MM.1S (cell line): ENCODE measurements at regions not wholly inside any gene's neighbourhood (a gene's known extent, or its start where the extent isn't known, plus 50 kb on each side); places are given as distances from the start of the nearest gene placed in this dataset.

ENCODE experiments used
- DNase-seq: peaks from one replicate; pipeline ENCODE4 v3.0.0-alpha.2; 2015
- H2AFZ ChIP-seq: fragments of 300-600 bp; sonication (generic); 2 replicates; pipeline ENCODE4 v1.6.0; 2016; ENCODE audit warnings: antibody characterized with exemption, low read length
- H3F3A ChIP-seq: fragments of 300-600 bp; sonication (generic); 2 replicates; pipeline ENCODE4 v1.6.1; 2016; ENCODE audit warnings: mild to moderate bottlenecking, antibody characterized with exemption, low read length, moderate library complexity, mixed read lengths; ENCODE audit not compliant: insufficient read depth
- H3K27ac ChIP-seq: fragments of 300-600 bp; sonication (generic); 2 replicates; pipeline ENCODE4 v1.5.1; 2016; ENCODE audit warnings: mild to moderate bottlenecking, low read length
- H3K27me3 ChIP-seq: fragments of 300-600 bp; sonication (generic); replicated peaks from 2 replicates; pipeline ENCODE4 v1.6.0; 2016; ENCODE audit warnings: low read length; ENCODE audit not compliant: insufficient read depth
- H3K36me3 ChIP-seq: fragments of 300-600 bp; sonication (generic); replicated peaks from 2 replicates; pipeline ENCODE4 v1.6.1; 2016; ENCODE audit warnings: mild to moderate bottlenecking, low read length, mixed read lengths; ENCODE audit not compliant: insufficient read depth
- H3K4me1 ChIP-seq: fragments of 300-600 bp; sonication (generic); 2 replicates; pipeline ENCODE4 v1.6.1; 2016; ENCODE audit warnings: low read length, mixed read lengths
- H3K4me2 ChIP-seq: fragments of 300-600 bp; sonication (generic); 2 replicates; pipeline ENCODE4 v1.6.0; 2016; ENCODE audit warnings: low read depth, low read length
- H3K4me3 ChIP-seq: fragments of 300-600 bp; sonication (generic); 2 replicates; pipeline ENCODE4 v1.5.1; 2016; ENCODE audit warnings: low read length, mixed read lengths
- H3K79me2 ChIP-seq: fragments of 300-600 bp; sonication (generic); 2 replicates; pipeline ENCODE4 v1.6.1; 2016; ENCODE audit warnings: mixed run types, low read length, mixed read lengths
- H3K9ac ChIP-seq: fragments of 300-600 bp; sonication (generic); 2 replicates; pipeline ENCODE4 v1.6.1; 2016; ENCODE audit warnings: low read length, mixed read lengths
- H3K9me2 ChIP-seq: fragments of 300-600 bp; sonication (generic); replicated peaks from 2 replicates; pipeline ENCODE4 v1.6.1; 2016; ENCODE audit warnings: mild to moderate bottlenecking, low read length, mixed read lengths; ENCODE audit not compliant: insufficient read depth
- H3K9me3 ChIP-seq: fragments of 300-600 bp; sonication (generic); replicated peaks from 2 replicates; pipeline ENCODE4 v1.6.1; 2016; ENCODE audit warnings: mild to moderate bottlenecking, low read length, mixed read lengths; ENCODE audit not compliant: insufficient read depth
- H4K20me1 ChIP-seq: fragments of 300-600 bp; sonication (generic); 2 replicates; pipeline ENCODE4 v1.6.1; 2016; ENCODE audit warnings: mild to moderate bottlenecking, low read length, moderate library complexity, mixed read lengths; ENCODE audit not compliant: insufficient read depth
- CTCF ChIP-seq: fragments of 300-600 bp; sonication (generic); IDR thresholded peaks from 2 replicates; pipeline ENCODE4 v1.5.1; 2016; ENCODE audit warnings: antibody characterized with exemption, low read length, mixed read lengths
- EZH2 ChIP-seq: fragments of 300-600 bp; sonication (generic); optimal IDR thresholded peaks from 2 replicates; pipeline ENCODE3; 2017; ENCODE audit warnings: low read depth, mild to moderate bottlenecking, antibody characterized with exemption, low read length, mixed read lengths
- EZH2phosphoT487 ChIP-seq: fragments of 300-600 bp; sonication (generic); IDR thresholded peaks from 2 replicates; pipeline ENCODE4 v1.6.1; 2018; ENCODE audit warnings: antibody characterized with exemption, low read length

- Histone ChIP-seq H3K4me3 (no peak overlapping the region), H3K27ac (no peak overlapping the region), H3K9me2 (no peaks in the 10 kb centered on the region), H3F3A (no peaks in the 10 kb centered on the region), H3K27me3 (no peaks in the 10 kb centered on the region), H4K20me1 (no peaks in the 10 kb centered on the region), H3K9ac (no peak overlapping the region), H3K4me2 (no peak overlapping the region), H3K79me2 (no peaks in the 10 kb centered on the region), H2AFZ (no peak overlapping the region), H3K4me1 (no peaks in the 10 kb centered on the region), H3K36me3 (no peaks in the 10 kb centered on the region), H3K9me3 (no peaks in the 10 kb centered on the region)
- DNase-seq, result no peak
- TF ChIP-seq EZH2phosphoT487 (no peak), CTCF (no peak), EZH2 (no peak)
Observed at GRCh38 chr4:138014590-138015288, 227.4 kb downstream of the SLC7A11 start.

- H2AFZ ChIP-seq, result no peak overlapping the region
Observed at GRCh38 chr4:138013625-138014024, 228.5 kb downstream of the SLC7A11 start.

GRCh38 chr4:138010639-138011038 is 231.5 kb downstream of the SLC7A11 start:
- Histone ChIP-seq H3K36me3 (no peaks in the 10 kb centered on the region), H3F3A (no peaks in the 10 kb centered on the region), H3K27me3 (no peaks in the 10 kb centered on the region), H3K9ac (no peak overlapping the region), H3K9me2 (no peaks in the 10 kb centered on the region), H2AFZ (no peak overlapping the region), H3K4me2 (no peak overlapping the region), H3K9me3 (no peaks in the 10 kb centered on the region), H3K4me1 (no peaks in the 10 kb centered on the region), H3K4me3 (no peak overlapping the region), H3K27ac (no peak overlapping the region), H4K20me1 (no peaks in the 10 kb centered on the region), H3K79me2 (no peaks in the 10 kb centered on the region)
- no peak for TF ChIP-seq EZH2phosphoT487
- no peak for TF ChIP-seq EZH2
- no peak for TF ChIP-seq CTCF
- no peak for DNase-seq

More at GRCh38 chr4:138013625-138014024, 228.5 kb downstream of the SLC7A11 start:
- H3K36me3 ChIP-seq, result no peaks in the 10 kb centered on the region
- H3K27me3 ChIP-seq, result no peaks in the 10 kb centered on the region
- H3K4me3 ChIP-seq, result no peak overlapping the region
- TF ChIP-seq CTCF (no peak), EZH2 (no peak), EZH2phosphoT487 (no peak)
- no peaks in the 10 kb centered on the region for H3F3A ChIP-seq
- H3K4me1 ChIP-seq, result no peaks in the 10 kb centered on the region
- no peak overlapping the region for H3K4me2 ChIP-seq
- no peaks in the 10 kb centered on the region for H3K79me2 ChIP-seq
- H3K9me3 ChIP-seq, result no peaks in the 10 kb centered on the region
- no peak for DNase-seq
- H3K27ac ChIP-seq, result no peak overlapping the region
- no peaks in the 10 kb centered on the region for H3K9me2 ChIP-seq
- H3K9ac ChIP-seq, result no peak overlapping the region
- no peaks in the 10 kb centered on the region for H4K20me1 ChIP-seq
